GM19043 (cell line): ENCODE measurements at regions not wholly inside any gene's neighbourhood (a gene's known extent, or its start where the extent isn't known, plus 50 kb on each side); places are given as distances from the start of the nearest gene placed in this dataset.
"Not testable (repeated sequence)": the region's sequence is repeated elsewhere in the genome, so short reads cannot be mapped to it uniquely, and the experiment has no call there.

ENCODE experiments used
- ATAC-seq: cut with Tn5 transposase; IDR thresholded peaks from one replicate; pipeline ENCODE4 v1.9.1; 2021; ENCODE audit warnings: low read depth; ENCODE audit not compliant: unreplicated experiment

DNA sequence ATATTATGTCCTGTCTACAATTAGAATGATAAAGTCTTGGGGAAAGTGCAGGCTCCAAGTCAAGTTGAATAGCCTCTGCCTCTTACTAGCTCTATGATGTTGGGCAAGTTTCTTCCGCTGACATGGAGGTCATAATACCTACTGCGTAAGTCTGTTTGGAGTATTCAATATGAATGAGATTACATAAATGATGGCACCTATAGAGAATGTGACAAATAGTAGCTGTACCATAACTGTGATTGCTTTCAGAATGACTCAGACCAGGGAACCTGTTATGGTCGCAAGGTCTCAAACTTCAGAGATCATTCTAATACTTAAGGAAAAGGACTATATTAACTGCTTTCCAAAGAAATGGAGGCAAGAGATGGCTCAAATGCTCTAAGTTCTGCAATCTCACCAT lies 94.0 kb upstream of the ABCA1 start:
- no peak for ATAC-seq

DNA sequence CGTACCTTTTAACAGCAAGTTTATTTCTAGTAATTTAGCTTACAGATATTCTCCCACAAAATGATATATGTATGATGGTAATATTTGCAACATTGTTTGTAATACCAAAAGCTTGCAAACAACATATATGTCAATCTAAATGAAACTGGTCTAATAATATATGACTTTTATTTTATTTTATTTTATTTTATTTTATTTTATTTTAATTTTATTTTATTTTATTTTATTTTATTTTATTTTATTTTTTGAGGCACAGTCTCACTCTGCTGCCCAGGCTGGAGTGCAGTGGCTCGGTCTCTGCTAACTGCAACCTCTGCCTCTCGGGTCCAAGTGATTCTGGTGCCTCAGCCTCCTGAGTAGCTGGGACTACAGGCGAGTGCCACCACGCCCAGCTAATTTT lies 94.6 kb upstream of the ABCA1 start:
- ATAC-seq: not testable (repeated sequence)

DNA sequence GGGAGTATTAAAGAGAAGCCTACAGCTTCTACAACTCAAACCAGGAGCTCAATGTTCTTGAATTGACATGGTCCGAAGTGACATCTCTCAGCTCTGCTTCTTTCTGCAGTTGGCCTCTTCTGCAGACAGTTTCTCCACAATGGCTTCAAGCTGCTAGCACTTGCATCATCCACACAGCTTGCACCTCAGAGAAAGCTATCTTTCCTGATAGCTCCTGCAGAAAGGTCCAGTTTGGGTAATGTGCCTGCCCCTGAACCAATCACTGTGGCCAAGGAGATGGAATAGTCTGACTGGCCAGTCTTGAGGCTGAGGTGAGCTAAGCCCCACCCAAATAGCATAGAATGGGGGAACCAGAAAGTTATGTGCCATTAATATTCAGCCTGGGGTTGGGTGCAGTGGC lies 95.8 kb upstream of the ABCA1 start:
- ATAC-seq: no peak

DNA sequence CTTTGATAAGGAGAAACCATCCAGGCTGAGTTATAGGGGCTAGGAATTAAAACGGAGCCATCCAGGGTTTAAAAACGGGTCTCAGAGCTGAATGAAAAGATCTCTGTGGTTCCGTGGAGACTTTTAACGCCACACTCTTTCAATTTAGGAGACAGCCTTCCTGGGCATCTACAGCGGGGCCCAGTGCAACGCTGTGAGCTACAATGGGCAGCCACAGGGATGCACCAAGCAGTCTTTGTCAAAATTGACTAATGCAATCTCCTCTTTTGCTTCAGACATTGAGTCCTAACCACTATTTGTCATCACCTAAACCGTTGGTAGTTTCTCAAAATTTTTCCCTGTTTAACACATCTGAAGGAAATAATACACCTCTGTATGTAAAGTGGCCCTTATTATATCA lies 96.6 kb upstream of the ABCA1 start:
- no peak for ATAC-seq

DNA sequence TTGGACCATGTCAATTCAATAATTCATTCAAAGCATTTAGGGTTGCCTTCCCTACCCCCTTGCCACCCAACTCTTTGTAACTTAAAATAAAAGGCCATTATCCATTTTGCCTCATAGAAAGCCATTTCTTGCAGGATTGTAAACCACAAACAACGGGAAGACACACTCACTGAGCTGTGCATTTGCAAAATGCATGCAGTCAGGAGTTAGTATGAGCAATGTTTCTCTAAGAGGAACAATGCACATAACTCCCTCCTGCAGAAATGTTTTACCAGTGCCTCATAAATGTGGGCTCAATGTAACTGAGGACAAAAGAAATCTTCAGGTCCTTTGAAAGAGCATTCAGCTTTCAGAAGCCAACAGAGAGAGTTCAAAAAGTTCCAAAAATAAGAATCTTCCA lies 98.5 kb upstream of the ABCA1 start:
- no peak for ATAC-seq

DNA sequence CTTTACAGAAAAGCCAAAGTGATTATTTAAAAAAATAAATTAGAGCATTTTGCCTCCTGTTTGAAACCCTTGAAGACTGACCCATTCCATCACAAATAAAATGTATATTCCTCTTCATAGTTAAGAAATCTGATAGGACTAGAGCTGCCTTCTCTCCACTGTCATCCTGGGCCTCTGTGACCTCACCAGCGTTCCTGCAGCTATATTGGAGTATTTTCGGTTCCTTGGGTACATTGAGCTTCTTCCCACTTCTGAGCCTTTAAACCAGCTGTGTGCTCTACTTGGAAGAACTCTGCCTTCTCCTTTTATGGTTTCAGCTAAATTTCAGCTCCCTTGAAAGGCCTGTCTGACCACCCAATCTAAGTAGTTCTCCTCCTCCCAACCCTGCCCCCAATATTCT lies 99.1 kb upstream of the ABCA1 start:
- ATAC-seq: no peak

DNA sequence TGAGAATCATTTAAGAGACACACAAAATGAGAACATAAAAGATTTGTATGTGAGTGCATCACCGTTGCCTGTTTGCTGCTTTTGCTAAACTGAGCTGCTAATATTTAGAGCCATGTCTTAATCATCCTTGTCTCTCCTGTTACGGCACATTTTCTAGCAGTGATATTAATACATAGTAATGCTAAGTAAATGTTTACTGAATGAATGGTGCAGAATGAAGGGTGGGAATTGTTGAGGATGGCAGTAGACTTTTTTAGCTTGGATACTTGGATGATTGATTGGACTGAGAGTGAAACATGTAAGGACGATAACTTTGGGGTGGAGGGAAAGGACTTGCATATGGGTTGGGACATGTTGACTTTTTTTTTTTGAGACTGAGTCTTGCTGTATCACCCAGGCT lies 102.3 kb upstream of the ABCA1 start:
- ATAC-seq: no peak

DNA sequence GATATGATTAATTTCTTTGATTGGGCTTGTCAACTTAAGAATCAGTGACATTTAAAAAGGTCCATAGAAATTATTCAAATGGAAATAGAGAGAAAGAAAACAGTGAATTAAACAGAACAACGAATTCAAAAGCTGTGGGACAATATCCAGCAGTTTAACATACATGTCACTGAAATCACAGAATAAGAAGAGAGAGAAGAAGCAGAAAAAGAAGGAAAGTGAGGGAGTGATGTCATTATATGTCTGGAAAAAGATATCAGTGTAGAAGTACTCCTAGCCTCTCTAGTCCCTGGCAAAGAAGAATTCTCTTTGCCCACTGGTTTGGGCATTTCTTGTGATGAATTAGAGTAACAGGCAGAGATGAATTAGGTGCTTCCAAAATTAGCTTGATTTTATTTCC lies 109.2 kb upstream of the ABCA1 start:
- ATAC-seq: no peak

DNA sequence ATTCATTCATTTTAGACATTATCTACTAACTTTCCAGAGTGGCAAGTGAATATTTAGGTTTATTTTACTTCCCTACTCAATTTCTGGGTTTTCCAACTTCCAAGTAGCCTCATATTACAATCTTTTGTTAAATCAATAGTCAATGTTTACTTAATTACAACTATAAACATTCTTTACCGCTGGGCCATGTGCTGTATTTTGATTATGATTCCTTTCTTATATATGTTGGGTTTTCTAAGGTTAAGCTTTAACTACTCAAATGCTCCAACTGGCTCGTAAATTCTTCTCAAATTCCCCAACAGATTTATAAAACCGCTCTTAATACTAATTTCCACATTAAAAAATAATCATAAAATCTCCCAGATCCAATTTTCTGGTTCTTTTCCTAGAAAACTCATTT lies 110.1 kb upstream of the ABCA1 start:
- ATAC-seq: no peak

DNA sequence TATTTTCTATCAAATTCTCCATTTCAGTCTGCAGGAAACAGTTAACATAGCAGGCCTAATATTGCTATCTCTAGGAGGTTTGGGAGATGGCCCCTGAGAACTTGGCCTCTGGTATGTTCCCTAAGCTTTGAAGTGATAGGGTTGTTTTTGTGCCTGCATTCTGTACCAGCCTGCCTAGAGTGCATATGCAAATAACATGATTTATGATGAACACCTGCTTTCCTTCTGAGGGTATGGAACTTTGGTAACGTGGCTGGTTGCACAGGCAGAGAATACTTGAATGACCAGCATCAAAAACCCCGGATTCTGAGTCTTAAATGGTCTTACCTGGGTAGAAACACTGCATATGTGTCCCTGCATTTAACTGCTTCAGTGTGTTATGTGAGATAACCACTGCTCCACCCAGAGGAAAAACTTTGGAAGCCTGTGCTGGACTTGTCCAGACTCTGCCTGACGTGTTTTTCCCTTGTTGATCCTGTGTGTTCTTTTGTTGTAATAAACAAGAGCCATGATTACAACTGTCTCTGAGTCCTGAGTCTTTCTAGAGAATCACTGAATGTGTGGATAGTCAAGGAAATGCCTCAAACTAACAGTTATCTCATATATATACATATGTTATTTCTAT lies 111.3 kb upstream of the ABCA1 start:
- ATAC-seq: no peak

DNA sequence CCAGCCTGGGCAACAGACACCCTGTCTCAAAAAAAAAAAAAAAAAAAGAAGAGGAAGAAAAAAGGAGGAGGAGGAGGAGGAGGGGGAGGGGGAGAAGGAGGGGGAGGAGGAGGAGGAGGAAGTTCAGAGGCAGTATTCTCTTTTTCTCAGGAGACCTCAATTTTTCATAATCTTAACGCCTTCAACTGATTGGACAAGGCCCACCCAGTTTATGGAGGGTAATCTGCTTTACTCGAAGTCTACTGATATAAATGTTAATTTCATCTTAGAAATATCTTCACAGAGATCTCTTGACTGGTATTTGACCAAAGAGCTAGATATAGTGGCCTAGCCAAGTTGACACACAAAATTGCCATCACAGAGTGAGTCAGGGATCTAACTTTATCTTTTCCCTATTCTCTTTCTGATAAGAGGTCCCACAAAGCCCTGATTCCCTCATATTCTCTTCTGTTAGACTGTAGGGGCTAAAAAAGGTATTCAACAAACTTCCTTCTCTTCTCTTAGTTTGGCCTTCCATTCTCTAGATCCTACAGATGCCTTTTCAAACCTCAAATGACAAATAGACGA lies 115.5 kb upstream of the ABCA1 start:
- ATAC-seq: no peak

DNA sequence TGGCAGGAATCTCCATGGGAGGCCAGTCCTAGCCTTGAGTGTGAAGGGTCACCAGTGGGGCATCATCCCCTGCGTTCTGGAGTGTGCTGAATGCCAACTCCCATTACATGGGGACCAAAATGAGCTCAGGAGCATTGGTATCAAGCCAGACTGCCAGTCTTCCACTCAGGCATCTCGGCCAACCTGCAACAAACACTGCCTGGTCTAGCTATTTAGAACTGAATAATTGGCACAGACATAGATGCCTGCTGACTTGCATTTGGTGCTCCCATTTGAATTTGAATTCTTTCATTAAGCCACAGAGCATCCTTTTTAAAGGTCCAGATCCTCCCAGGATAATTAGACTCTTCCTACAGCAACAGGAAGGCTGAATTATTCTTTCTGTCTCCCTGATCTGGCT lies 116.6 kb upstream of the ABCA1 start:
- no peak for ATAC-seq

DNA sequence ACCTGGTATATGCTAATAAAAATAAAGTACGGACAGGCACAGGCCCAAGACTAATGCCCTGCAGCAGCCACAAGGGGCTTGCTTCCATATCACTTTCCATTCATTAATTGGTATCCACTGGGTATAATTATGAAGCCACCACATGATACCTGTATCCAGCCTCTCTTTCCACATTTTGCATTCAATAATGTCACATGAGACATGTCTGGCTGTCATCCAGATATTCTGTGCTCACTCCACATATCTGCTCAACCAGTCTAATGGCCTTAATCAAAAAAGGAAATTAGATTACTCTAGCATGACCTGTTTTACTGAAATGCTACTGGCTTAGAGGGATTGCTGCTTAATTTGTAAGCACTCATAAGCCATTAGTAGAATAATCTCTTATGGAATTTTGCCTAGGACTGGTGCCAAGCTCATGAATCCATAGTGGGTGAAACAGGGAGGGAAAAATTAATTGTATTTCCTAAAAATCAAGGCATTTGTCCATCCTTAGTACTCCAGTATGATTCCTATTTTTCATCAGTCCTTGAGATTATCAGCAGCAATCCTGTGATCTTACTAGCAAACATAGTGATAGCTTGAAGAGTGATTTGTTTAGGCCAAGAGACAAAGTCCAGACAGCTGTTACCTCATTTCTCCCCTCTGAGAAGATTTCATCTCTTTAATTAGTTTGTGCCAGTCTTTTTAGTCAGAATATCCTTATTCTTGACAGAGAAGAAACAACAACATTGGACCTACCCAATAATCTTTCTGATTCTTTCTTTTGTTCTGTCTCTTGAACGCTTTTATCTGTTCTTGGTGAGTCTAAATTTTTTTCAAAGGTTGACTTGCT lies 119.2 kb upstream of the ABCA1 start:
- ATAC-seq: no peak

DNA sequence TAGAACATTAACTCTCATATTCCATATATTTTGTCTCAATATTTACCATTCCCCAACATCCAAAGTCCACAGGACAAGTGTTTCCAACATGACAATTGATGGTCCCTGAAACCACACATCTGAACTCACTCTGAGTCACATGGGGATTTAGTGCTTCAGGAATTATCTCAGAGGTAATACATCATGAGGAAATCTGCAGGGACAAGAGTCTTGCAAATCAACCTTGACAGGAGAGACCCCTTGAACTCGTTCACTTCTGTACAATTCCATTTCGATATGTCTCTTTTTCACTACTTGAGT lies 119.7 kb upstream of the ABCA1 start:
- no peak for ATAC-seq

DNA sequence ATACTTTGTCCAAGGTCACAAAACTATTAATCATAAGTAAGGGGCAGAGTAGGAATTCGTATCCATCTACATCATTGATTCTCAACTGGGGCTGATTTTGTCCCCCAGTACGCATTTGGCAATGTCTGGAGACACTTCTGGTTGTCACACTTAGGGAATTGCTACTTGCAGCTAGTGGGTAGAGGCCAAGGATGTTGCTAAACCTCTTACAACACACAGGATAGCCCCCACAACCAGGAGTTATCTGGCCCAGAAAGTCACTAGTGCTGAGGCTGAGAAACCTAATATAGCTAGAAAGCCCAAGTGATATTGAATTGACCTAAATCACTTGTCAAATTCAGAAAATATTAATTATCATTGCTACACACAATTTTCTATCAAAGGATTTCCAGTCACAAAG lies 120.4 kb upstream of the ABCA1 start:
- no peak for ATAC-seq

DNA sequence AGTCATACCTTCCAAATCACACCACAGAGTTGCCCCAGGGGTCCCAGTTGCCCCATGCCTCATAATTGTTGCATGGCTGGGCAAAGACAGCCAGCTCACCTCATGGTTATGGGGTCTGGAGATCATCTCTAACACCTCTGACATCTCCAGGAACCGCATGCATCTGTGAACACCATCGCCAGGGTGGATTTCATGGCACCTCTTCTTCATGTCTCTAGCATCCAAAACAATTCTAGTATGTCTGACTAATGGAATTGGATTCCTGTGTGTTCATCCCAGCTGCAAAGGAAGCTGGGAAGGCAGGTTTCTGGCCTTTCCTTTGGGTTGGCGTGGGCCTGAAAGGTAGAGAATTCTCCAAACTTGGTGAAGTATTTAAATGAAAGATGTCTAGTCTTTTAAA lies 122.3 kb upstream of the ABCA1 start:
- ATAC-seq: no peak

DNA sequence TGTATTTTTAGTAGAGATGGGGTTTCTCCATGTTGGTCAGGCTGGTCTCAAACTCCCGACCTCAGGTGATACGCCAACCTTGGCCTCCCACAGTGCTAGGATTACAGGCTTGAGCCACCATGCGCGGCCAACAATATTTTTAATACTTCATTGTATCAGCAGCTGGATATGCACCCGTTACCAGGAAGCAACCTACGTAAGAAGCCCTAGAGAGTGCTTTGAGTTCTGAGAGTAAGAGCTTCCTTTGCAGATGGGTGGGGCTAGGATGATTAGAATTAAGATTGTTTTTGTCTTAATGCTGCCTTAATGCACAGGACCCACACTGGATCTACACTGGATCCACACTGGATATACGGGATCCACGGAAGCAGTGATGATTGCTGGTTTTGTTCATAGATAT lies 123.9 kb upstream of the ABCA1 start:
- no peak for ATAC-seq

DNA sequence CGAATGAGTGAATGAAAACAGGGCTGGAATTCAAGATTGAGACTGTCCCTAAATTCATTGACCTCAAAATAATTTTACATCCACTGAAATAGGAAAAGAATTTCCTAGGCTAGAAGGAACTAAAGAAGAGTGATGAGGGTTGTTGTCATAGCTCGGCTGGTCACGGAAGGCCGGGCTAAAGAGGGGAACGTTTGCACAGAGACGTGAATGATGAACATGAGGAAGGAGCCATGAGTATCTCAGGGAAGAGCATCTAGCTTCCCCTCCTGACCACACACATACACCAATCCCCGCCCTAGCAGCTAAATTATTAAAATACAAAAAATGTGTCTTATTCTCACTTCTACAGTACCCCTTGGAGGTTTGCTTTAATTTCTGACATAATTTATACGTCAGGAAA lies 124.4 kb upstream of the ABCA1 start:
- ATAC-seq: no peak

DNA sequence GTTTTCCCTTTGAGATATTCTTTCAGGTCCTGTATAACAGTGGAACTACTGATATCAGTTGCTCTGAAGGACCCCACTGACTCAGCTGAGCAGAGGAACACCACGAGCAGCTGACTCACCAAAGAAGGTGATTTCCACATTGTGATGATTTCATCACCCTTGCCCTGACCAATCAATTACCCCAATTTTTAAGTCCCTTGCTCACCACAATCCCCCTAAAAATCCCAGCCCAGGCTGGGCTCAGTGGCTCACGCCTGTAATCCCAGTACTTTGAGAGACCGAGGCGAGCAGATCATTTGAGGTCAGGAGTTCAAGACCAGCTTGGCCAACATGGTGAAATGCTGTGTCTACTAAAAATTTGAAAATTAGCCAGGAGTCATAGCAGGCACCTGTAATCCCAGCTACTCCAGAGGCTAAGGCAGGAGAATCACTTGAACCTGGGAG lies 125.3 kb upstream of the ABCA1 start:
- no peak for ATAC-seq

DNA sequence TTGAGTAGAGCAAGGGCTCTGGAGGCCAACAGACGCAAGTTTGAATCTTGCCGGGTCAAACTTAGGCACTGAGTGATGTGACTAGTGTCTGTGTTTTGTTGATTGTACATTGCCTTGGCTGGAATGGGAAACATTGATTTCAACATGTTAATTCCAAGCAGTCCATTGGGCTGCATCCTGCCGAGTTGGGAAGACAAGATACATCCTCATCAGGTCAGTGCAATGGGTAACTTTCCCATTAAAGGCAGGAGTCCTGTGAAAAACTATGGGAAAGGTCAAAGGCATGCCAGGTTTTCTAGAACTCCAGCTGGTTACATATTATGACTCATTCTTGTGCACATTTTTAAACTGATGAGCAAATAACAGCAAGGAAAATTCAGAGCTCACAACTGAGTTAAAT lies 126.5 kb upstream of the ABCA1 start:
- ATAC-seq: no peak

DNA sequence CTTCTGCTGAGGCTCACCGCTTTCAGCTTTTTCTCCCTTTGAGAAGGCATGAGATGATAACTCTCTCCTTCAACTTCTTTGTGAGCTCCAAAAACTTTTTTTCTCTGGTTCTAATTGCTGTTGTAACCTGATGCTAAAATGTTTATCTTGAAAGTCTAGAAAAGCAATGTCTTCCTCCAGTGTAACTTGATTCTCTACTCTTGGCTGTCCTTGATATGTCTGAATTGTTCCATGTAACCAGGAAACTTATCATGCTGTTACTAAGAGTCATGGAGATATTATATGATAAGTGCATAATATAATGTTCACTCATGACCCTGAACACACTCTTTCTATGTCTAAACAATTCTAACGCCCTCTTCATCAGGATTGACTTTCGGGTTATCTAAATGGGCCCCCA lies 128.0 kb upstream of the ABCA1 start:
- ATAC-seq: no peak

DNA sequence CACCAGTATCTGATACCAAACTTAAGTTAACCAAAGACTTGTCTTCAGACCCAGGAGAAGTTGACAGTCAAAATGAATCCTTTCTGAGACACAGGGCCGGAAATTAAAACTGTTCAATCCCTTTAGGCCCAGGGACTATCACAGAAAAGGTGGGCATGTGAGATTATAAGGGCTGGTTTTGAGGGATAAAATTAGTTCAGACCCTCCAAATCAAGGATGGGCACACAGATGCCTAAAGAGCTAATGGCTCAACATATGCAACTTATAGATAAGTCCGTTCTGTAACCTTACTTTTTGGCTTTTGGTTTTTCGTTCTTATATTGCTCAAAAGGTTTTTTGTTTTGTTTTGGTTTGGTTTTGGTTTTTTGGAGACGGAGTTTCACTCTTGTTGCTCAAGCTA lies 129.6 kb upstream of the ABCA1 start:
- ATAC-seq: no peak
